T-helper 1 cell (primary cell): ENCODE measurements at regions not wholly inside any gene's neighbourhood (a gene's known extent, or its start where the extent isn't known, plus 50 kb on each side); places are given as distances from the start of the nearest gene placed in this dataset.
"Not testable (repeated sequence)": the region's sequence is repeated elsewhere in the genome, so short reads cannot be mapped to it uniquely, and the experiment has no call there.

Experiments used
- DNase-seq, 5 donors: peaks; one replicate each; pipeline ENCODE4 v3.0.0-alpha.2; 2012 to 2020

- not testable (repeated sequence) for DNase-seq
Measured at GRCh38 chr1:53399370-53400133, 59.6 kb upstream of the DMRTB1 start.

DNA sequence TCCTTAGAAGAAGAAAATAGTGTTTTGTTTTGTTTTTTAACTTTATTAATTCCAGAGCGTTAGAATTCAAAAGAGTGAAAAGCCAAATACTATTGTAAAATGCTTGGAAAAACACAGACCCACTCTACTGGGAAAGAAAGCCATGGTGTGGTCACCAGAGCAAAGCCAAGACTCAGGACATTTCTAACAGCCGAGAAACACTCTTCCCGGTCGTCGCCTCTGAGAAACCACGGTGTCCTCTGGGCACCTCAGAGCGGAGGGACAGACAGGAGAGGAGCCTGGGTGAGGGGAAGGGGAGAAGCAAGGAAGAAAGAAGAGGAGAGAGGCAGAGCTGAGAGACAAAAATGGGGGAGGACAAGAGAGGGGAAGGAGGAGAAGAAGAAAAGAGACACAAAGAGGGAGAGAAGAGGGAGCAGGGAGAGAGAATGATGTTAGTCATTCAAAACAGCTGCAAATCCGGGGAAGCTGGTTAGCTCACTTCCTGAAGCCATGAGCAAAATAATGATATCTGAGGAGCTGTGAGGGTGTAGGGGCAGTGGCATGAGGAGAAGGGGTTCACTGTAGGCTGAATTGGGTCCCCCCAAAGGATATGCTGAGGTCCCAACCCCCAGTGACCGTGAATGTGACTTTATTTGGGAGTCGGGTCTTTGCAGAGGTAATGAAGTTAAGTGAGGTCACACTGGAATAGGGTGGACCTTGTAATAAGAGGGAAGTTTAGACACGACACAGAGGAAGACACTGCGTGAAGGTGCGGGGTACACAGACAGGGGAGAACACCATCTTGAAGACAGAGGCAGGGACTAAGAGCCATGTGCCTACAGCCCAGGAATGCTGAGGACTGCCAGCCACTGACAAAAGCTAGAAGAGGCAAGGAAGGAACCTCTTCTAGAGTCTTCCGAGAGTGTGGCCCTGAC, 58.2 kb upstream of the DMRTB1 start:
- no peak for DNase-seq

- DNase-seq = no peak
Measured at GRCh38 chr1:53401813-53402745, 57.1 kb upstream of the DMRTB1 start.

DNA sequence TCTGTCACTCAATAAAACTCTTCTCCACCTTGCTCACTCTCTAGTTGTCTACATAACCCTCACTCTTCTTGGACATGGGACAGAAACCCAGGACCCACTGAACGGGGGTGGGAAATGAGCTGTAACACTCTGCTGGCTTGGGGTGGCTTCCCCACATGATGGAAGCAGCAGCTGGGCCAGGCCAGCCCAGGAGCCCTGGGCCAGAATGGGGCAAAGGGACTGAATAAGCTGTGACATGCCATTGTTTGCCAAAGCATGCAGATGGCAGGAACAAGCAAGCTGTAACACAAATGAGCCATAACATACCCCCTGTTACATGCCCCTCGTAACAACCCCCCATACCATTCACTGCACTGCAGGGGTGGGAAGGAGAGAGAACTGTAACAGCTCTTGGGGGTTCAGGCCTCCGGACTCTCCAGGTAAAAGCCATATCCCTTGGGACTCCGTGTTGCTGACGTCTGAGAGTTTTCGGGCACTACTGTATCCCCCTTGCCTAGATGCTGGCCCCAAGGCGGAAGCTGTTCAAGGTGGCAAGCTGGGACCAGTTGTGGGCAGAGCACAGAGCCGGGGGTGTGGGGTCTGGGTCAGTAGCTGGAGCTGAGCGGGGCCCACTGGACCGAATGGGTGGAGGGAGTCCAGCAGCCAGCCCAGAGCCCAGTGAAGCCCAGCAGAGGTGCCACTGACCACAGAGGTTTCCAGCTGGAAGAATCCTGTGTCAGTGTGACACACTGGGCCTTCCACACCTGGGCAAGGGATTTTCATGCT, 56.1 kb upstream of the DMRTB1 start:
- DNase-seq = no peak

DNA sequence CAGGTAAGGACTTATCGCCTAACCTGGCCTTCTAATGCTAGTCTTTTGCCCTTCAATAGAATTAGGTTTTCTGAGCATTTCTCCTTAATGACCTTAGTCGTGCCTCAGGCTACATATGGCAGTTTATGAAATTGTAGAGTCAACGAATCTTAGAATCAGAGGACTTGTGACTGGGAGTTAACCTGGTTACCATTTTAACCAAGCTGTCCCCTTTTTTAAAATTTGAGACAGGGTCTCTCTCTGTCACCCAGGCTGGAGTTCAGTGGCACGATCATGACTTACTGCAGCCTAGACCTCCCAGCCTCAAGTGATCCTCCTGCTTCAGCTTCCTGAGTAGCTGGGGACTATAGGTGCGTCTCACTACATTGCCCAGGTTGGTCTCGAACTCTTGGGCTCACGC, 53.5 kb upstream of the DMRTB1 start:
- DNase-seq = no peak

DNA sequence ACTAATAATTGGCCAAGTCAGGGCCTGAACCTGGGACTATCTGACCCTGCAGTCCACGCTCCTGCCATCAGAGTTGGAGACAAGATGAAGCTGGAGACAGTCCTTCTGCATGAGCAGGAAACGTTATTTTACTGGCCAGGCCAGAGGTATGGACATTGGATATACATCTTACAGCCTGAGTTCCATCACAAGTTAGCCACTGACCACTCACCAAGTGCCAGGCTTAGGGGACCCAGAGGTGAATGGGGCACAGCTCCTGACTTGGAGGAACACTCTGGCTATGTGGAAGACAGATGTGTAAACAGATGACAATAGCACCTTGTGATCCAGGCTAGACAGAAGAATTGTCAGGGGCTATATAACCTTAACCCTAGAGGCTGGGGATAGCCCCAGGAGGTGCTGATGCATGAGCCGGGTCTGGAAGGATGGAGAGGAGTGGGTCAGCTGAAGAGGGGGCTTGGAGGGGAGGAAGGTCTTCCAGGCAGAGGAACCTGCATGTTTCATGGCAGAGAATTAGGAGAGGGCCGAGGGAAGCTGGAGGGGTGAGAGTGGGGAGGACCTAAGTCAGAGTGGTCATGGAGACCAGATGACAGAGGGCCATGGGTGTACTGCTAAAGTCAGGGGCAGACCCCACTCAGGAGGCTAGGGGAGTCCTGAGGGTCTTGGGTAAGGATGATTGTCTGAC, 52.5 kb upstream of the DMRTB1 start:
- DNase-seq = no peak

DNA sequence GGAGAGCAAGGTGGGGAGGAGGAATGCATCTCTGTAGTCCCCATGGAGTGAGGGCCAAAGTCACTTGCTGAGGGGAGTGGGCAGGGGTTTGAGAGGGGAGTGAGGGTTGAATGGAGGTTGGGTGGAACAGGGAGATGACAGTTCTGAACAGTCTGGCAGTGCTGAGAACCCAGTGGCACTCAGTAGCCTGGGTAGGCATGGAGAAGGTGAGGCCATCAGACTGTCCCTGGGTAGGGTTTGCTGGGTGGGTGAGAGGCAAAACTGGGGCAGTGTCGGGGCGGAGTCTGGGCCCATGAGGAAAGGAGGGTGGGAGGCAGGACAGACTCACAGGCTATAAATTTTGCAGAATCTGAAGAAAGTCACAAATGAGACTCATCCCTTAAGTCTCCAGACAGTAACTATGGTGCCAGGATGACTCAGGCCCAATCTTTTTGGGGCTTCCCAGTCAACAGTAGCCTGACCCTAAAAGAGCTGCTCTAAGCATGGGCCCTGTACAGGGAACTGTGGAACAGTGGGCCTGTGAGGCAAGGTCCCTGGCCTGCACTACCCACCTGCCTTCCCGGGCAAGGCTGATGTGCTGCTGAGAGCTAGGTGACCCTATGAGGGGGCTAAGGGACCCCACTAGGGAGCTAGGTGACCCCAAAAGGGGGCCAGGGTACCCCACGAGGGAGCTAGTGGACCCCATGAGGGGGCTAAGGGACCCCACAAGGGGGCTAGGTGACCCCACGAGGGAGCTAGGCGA, 51.0 kb upstream of the DMRTB1 start:
- DNase-seq = no peak

GRCh38 chr1:53408755-53409129, 50.5 kb upstream of the DMRTB1 start:
- no peak for DNase-seq

DNA sequence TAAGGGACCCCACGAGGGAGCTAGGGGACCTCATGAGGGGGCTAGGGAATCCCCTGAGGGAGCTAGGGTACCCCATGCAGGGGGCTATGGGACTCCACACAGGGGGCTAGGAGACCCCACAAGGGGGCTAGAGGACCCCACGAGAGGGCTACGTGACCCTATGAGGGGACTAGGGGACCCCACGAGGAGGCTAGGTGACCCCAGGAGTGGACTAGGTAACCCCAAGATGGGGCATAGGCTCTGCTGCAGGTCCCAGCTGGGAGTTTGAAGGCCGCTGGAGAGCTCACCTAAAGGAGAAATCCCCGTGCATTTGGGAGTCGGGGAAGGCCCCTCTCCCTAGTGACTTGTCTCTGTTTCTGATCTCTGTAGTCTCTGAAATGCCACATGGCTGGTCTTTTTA, 50.0 kb upstream of the DMRTB1 start:
- no peak for DNase-seq
